ENCODE measurements at regions not wholly inside any gene's neighbourhood (a gene's known extent, or its start where the extent isn't known, plus 50 kb on each side); places are given as distances from the start of the nearest gene placed in this dataset.

DNA sequence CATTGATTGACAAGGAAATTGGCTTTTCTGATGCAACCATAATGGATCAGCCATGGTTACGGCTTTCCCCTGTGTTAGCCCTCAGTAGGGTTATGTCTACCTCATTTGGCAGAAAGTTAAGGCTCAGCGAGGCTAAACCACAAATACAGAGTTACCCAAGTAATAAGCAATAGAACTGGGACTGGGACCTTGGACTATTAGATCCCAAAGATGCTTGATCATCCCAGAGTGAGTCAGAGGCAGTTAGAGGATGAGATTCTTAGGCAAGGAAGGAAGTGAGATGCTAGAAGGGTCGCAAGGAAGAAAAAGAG lies 401.4 kb downstream of the TNS3 start:
- TF ChIP-seq, protein P1, sequence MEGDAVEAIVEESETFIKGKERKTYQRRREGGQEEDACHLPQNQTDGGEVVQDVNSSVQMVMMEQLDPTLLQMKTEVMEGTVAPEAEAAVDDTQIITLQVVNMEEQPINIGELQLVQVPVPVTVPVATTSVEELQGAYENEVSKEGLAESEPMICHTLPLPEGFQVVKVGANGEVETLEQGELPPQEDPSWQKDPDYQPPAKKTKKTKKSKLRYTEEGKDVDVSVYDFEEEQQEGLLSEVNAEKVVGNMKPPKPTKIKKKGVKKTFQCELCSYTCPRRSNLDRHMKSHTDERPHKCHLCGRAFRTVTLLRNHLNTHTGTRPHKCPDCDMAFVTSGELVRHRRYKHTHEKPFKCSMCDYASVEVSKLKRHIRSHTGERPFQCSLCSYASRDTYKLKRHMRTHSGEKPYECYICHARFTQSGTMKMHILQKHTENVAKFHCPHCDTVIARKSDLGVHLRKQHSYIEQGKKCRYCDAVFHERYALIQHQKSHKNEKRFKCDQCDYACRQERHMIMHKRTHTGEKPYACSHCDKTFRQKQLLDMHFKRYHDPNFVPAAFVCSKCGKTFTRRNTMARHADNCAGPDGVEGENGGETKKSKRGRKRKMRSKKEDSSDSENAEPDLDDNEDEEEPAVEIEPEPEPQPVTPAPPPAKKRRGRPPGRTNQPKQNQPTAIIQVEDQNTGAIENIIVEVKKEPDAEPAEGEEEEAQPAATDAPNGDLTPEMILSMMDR (IDR thresholded peaks at IDR 0.05) = no peak
- no peak for TF ChIP-seq POLR2A (IDR thresholded peaks at IDR 0.05)

Measured in adrenal gland (tissue), 5 donors.